Cardiac muscle cell (in vitro differentiated cells and primary cell): ENCODE measurements at regions not wholly inside any gene's neighbourhood (a gene's known extent, or its start where the extent isn't known, plus 50 kb on each side); places are given as distances from the start of the nearest gene placed in this dataset.
"Not testable (repeated sequence)": the region's sequence is repeated elsewhere in the genome, so short reads cannot be mapped to it uniquely, and the experiment has no call there.

Experiments used
- DNase-seq, 2 donors: peaks; one replicate each; pipeline versions ENCODE4 v3.0.0 to v3.0.0-alpha.2; 2010 to 2017; ENCODE audit warnings: low read depth in 1 of 2, low spot score in 1 of 2
- H3K27ac ChIP-seq: fragments of 200-600 bp; sonication (generic); 2 replicates; pipeline ENCODE4 v1.5.1; 2016
- H3K27me3 ChIP-seq: fragments of 200-600 bp; sonication (generic); 2 replicates; pipeline ENCODE4 v1.6.0; 2016; ENCODE audit warnings: control low read depth
- H3K36me3 ChIP-seq: fragments of 200-600 bp; sonication (generic); 2 replicates; pipeline ENCODE4 v1.5.1; 2016; ENCODE audit warnings: control low read depth
- H3K4me1 ChIP-seq: fragments of 200-600 bp; sonication (generic); 2 replicates; pipeline ENCODE4 v1.8.1; 2017; ENCODE audit warnings: low read depth, mild to moderate bottlenecking, mixed run types
- H3K4me3 ChIP-seq: fragments of 200-600 bp; sonication (generic); 2 replicates; pipeline ENCODE4 v1.5.1; 2016; ENCODE audit warnings: mild to moderate bottlenecking
- H3K9me3 ChIP-seq: fragments of 200-600 bp; sonication (generic); 2 replicates; pipeline ENCODE4 v1.5.1; 2017; ENCODE audit warnings: low read depth, mild to moderate bottlenecking, control low read depth
- CTCF ChIP-seq: IDR thresholded peaks from 2 replicates; pipeline ENCODE4 v1.5.1; 2012; ENCODE audit warnings: low read depth, mild to moderate bottlenecking, low read length

- Histone ChIP-seq H3K27ac (no peak overlapping the region), H3K36me3 (no peaks in the 10 kb centered on the region), H3K9me3 (no peaks in the 10 kb centered on the region), H3K4me1 (no peaks in the 10 kb centered on the region), H3K4me3 (no peak overlapping the region), H3K27me3 (no peaks in the 10 kb centered on the region)
- no peak for TF ChIP-seq CTCF
- DNase-seq, result no peak
These were observed 302.2 kb downstream of the LMBRD1 start for GRCh38 chr6:69494595-69494994.

- H3K27ac ChIP-seq, result no peak overlapping the region
- H3K4me3 ChIP-seq, result no peak overlapping the region
- H3K4me1 ChIP-seq, result no peaks in the 10 kb centered on the region
- no peak for DNase-seq
- H3K36me3 ChIP-seq, result no peaks in the 10 kb centered on the region
- no peaks in the 10 kb centered on the region for H3K9me3 ChIP-seq
- no peak for TF ChIP-seq CTCF
- H3K27me3 ChIP-seq, result no peaks in the 10 kb centered on the region
These were observed 306.8 kb downstream of the LMBRD1 start for GRCh38 chr6:69489970-69490369.

- H3K4me3 ChIP-seq, result no peak overlapping the region
- no peaks in the 10 kb centered on the region for H3K9me3 ChIP-seq
- TF ChIP-seq CTCF, result no peak
- H3K4me1 ChIP-seq, result no peaks in the 10 kb centered on the region
- no peaks in the 10 kb centered on the region for H3K27me3 ChIP-seq
- no peaks in the 10 kb centered on the region for H3K36me3 ChIP-seq
- no peak overlapping the region for H3K27ac ChIP-seq
- DNase-seq, result no peak
These were observed 309.1 kb downstream of the LMBRD1 start for GRCh38 chr6:69487688-69488087.

GRCh38 chr6:69466979-69467570, 329.7 kb downstream of the LMBRD1 start:
- no peaks in the 10 kb centered on the region for H3K27me3 ChIP-seq
- no peak for DNase-seq
- TF ChIP-seq CTCF, result no peak

GRCh38 chr6:69465866-69466265, 330.9 kb downstream of the LMBRD1 start:
- no peak for DNase-seq
- Histone ChIP-seq H3K4me3 (no peak overlapping the region), H3K36me3 (no peaks in the 10 kb centered on the region), H3K4me1 (no peaks in the 10 kb centered on the region), H3K27me3 (no peaks in the 10 kb centered on the region), H3K27ac (no peak overlapping the region), H3K9me3 (no peaks in the 10 kb centered on the region)
- no peak for TF ChIP-seq CTCF

More at GRCh38 chr6:69466979-69467570, 329.7 kb downstream of the LMBRD1 start:
- no peaks in the 10 kb centered on the region for H3K9me3 ChIP-seq
- no peak overlapping the region for H3K4me3 ChIP-seq
- no peak overlapping the region for H3K27ac ChIP-seq
- H3K4me1 ChIP-seq, result no peaks in the 10 kb centered on the region
- H3K36me3 ChIP-seq, result no peaks in the 10 kb centered on the region

- Histone ChIP-seq H3K4me3 (no peak overlapping the region), H3K36me3 (no peaks in the 10 kb centered on the region), H3K27me3 (no peaks in the 10 kb centered on the region), H3K27ac (no peak overlapping the region), H3K9me3 (no peaks in the 10 kb centered on the region), H3K4me1 (no peaks in the 10 kb centered on the region)
- no peak for DNase-seq
- TF ChIP-seq CTCF, result no peak
These were observed 340.7 kb downstream of the LMBRD1 start for GRCh38 chr6:69456086-69456485.

- H3K9me3 ChIP-seq, DNase-seq, H3K36me3 ChIP-seq, H3K27me3 ChIP-seq, H3K27ac ChIP-seq, H3K4me1 ChIP-seq, H3K4me3 ChIP-seq: not testable (repeated sequence)
These were observed 342.2 kb downstream of the LMBRD1 start for GRCh38 chr6:69454619-69455018.

GRCh38 chr6:69450493-69450892, 346.3 kb downstream of the LMBRD1 start:
- not testable (repeated sequence) for H3K9me3 ChIP-seq, DNase-seq, H3K4me1 ChIP-seq, H3K27ac ChIP-seq, H3K27me3 ChIP-seq, H3K4me3 ChIP-seq, H3K36me3 ChIP-seq
